Osteoblast (primary cell): ENCODE measurements at regions not wholly inside any gene's neighbourhood (a gene's known extent, or its start where the extent isn't known, plus 50 kb on each side); places are given as distances from the start of the nearest gene placed in this dataset.

ENCODE experiments used
- DNase-seq: peaks from one replicate; pipeline ENCODE4 v3.0.0; 2011; ENCODE audit warnings: low spot score, mixed read lengths; ENCODE audit not compliant: insufficient read length; ENCODE audit errors: missing footprints
- H2AFZ ChIP-seq: 2 replicates; pipeline ENCODE4 v1.6.0; 2011; ENCODE audit warnings: mild to moderate bottlenecking, low read length
- H3K27ac ChIP-seq: 2 replicates; pipeline ENCODE4 v1.5.1; 2011; ENCODE audit warnings: mild to moderate bottlenecking, low read depth, low read length, moderate library complexity
- H3K27me3 ChIP-seq: 2 replicates; pipeline ENCODE4 v1.6.0; 2012; ENCODE audit warnings: mild to moderate bottlenecking, control low read depth, inconsistent platforms, low read length, moderate library complexity; ENCODE audit not compliant: insufficient read depth
- H3K36me3 ChIP-seq: 2 replicates; pipeline ENCODE4 v1.5.1; 2011; ENCODE audit warnings: mild to moderate bottlenecking, low read length, control low read depth, moderate library complexity; ENCODE audit not compliant: insufficient read depth
- H3K4me1 ChIP-seq: 2 replicates; pipeline ENCODE4 v1.5.1; 2011; ENCODE audit warnings: mild to moderate bottlenecking, low read length, control low read depth, moderate library complexity; ENCODE audit not compliant: insufficient read depth
- H3K4me2 ChIP-seq: 2 replicates; pipeline ENCODE4 v1.6.0; 2011; ENCODE audit warnings: mild to moderate bottlenecking, low read length; ENCODE audit not compliant: insufficient read depth
- H3K4me3 ChIP-seq: fragments of 200-600 bp; sonication (generic); 3 replicates; pipeline ENCODE4 v1.5.1; 2012; ENCODE audit warnings: mild to moderate bottlenecking, low read length, inconsistent platforms; ENCODE audit not compliant: insufficient read depth
- H3K79me2 ChIP-seq: 2 replicates; pipeline ENCODE4 v1.6.0; 2012; ENCODE audit warnings: mild to moderate bottlenecking, low read length, control low read depth, inconsistent platforms; ENCODE audit not compliant: insufficient read depth
- H3K9me3 ChIP-seq: 2 replicates; pipeline ENCODE4 v1.5.1; 2011; ENCODE audit warnings: low read depth, low read length, control low read depth
- H4K20me1 ChIP-seq: 2 replicates; pipeline ENCODE4 v1.6.0; 2012; ENCODE audit warnings: mild to moderate bottlenecking, low read length, control low read depth; ENCODE audit not compliant: insufficient read depth
- CTCF ChIP-seq: IDR thresholded peaks from 2 replicates; pipeline ENCODE4 v1.5.1; 2011; ENCODE audit warnings: mild to moderate bottlenecking, low read depth, low read length, moderate library complexity; ENCODE audit errors: extremely low read depth

DNA sequence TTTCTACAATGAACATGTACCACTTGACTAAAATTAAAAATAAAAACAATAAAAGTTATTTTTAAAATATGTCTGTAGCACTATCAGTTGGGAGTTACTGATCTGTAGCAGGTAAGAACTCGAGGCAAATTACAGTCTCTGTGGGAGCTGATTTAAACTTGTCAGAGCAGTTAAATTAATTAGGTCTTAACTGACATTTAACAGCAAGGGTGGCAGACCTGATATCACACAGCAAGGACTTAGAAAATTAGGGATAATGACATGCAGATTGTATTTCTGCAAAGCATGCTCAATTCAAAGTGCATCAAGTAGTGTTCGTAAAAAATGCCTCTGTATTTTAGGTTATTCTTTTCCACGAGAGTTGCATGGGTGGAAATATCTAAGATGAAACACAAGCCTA lies 208.9 kb downstream of the SPATA18 start:
- Histone ChIP-seq H3K9me3 (no peaks in the 10 kb centered on the region), H2AFZ (no peak overlapping the region), H3K27me3 (no peaks in the 10 kb centered on the region), H3K27ac (no peak overlapping the region), H4K20me1 (no peaks in the 10 kb centered on the region), H3K79me2 (no peaks in the 10 kb centered on the region), H3K4me1 (no peaks in the 10 kb centered on the region), H3K4me2 (no peak overlapping the region), H3K4me3 (no peak overlapping the region), H3K36me3 (no peaks in the 10 kb centered on the region)
- no peak for TF ChIP-seq CTCF
- no peak for DNase-seq

GRCh38 chr4:52260514-52261210 lies 209.6 kb downstream of the SPATA18 start:
- Histone ChIP-seq H3K4me3 (no peak overlapping the region), H3K27me3 (no peaks in the 10 kb centered on the region), H3K79me2 (no peaks in the 10 kb centered on the region), H3K36me3 (no peaks in the 10 kb centered on the region), H4K20me1 (no peaks in the 10 kb centered on the region), H2AFZ (no peak overlapping the region), H3K4me1 (no peaks in the 10 kb centered on the region), H3K4me2 (no peak overlapping the region), H3K27ac (no peak overlapping the region), H3K9me3 (no peaks in the 10 kb centered on the region)
- no peak for DNase-seq
- TF ChIP-seq CTCF: no peak

- no peaks in the 10 kb centered on the region for H4K20me1 ChIP-seq
- H3K4me3 ChIP-seq: no peak overlapping the region
- no peaks in the 10 kb centered on the region for H3K36me3 ChIP-seq
- no peaks in the 10 kb centered on the region for H3K27me3 ChIP-seq
- no peak overlapping the region for H3K27ac ChIP-seq
- no peaks in the 10 kb centered on the region for H3K9me3 ChIP-seq
- H2AFZ ChIP-seq: no peak overlapping the region
- no peak for TF ChIP-seq CTCF
- H3K79me2 ChIP-seq: no peaks in the 10 kb centered on the region
- no peak overlapping the region for H3K4me2 ChIP-seq
- no peak for DNase-seq
- no peaks in the 10 kb centered on the region for H3K4me1 ChIP-seq
Measured at GRCh38 chr4:52263607-52264006, 212.5 kb downstream of the SPATA18 start.

DNA sequence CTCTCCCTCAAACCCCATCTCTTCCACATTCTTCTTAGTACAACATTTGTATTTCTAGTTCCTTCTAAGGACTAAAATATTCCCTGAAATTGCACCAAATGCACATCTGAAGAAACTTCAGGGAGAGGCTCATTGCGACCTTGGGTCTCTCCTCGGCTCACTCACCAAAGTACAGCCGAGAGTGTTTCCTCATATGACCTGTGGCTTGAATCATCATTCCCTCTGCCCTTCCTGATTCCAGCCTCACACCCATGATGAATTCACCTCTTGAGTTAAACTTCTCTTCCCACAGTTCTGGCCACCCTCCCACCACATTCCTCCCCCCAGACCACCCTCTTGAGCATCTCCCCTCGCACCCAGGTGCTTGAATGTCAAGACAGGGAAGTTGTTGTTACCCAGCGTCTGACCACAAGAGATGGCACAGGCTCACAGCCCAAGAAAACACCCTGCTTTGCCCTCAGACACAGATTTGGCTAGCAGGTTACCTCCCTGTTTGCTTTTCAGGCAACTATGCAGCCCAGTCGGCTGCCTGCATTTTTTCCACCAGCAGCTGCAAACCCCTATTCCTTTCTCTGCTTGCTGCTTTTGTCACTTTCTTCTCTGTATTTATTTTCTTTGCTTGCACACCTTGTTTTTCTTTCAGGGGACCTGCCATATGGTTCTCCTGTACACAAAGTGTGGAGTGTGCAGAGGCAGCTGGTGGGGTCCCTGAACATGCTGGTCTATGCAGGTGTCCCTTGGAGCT lies 214.8 kb downstream of the SPATA18 start:
- Histone ChIP-seq H3K36me3 (no peaks in the 10 kb centered on the region), H3K27ac (no peak overlapping the region), H4K20me1 (no peaks in the 10 kb centered on the region), H3K79me2 (no peaks in the 10 kb centered on the region), H3K9me3 (no peaks in the 10 kb centered on the region), H3K4me2 (no peak overlapping the region), H3K4me3 (no peak overlapping the region), H3K4me1 (no peaks in the 10 kb centered on the region), H3K27me3 (no peaks in the 10 kb centered on the region), H2AFZ (no peak overlapping the region)
- DNase-seq: no peak
- TF ChIP-seq CTCF: no peak
